ENCODE measurements at regions not wholly inside any gene's neighbourhood (a gene's known extent, or its start where the extent isn't known, plus 50 kb on each side); places are given as distances from the start of the nearest gene placed in this dataset.

- TF ChIP-seq, protein P1, sequence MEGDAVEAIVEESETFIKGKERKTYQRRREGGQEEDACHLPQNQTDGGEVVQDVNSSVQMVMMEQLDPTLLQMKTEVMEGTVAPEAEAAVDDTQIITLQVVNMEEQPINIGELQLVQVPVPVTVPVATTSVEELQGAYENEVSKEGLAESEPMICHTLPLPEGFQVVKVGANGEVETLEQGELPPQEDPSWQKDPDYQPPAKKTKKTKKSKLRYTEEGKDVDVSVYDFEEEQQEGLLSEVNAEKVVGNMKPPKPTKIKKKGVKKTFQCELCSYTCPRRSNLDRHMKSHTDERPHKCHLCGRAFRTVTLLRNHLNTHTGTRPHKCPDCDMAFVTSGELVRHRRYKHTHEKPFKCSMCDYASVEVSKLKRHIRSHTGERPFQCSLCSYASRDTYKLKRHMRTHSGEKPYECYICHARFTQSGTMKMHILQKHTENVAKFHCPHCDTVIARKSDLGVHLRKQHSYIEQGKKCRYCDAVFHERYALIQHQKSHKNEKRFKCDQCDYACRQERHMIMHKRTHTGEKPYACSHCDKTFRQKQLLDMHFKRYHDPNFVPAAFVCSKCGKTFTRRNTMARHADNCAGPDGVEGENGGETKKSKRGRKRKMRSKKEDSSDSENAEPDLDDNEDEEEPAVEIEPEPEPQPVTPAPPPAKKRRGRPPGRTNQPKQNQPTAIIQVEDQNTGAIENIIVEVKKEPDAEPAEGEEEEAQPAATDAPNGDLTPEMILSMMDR (conservative IDR thresholded peaks at IDR 0.05; ENCODE audit: low read depth, low read length), result no peak
- TF ChIP-seq EZH2 (IDR thresholded peaks at IDR 0.05; ENCODE audit: borderline replicate concordance, low read depth, low read length, poor library complexity, severe bottlenecking), result no peak
These were observed 61.1 kb downstream of the DOP1B start for GRCh38 chr21:36217743-36218142.

Measured in A673 (cell line).